GM12891 (cell line): ENCODE measurements at regions not wholly inside any gene's neighbourhood (a gene's known extent, or its start where the extent isn't known, plus 50 kb on each side); places are given as distances from the start of the nearest gene placed in this dataset.

Experiments
- POLR2A ChIP-seq: IDR thresholded peaks from 2 replicates; pipeline ENCODE4 v1.6.1; 2011; ENCODE audit warnings: low read depth, low read length, control low read depth
- POLR2AphosphoS5 ChIP-seq: IDR thresholded peaks from 2 replicates; pipeline ENCODE4 v1.6.1; 2011; ENCODE audit warnings: low read depth, low read length, control low read depth
- TAF1 ChIP-seq: IDR thresholded peaks from 2 replicates; pipeline ENCODE4 v1.6.1; 2011; ENCODE audit warnings: low read depth, low read length, control low read depth

GRCh38 chr13:62250501-62251201, 835.0 kb upstream of the PCDH20 start:
- TF ChIP-seq POLR2A (no peak), TAF1 (no peak), POLR2AphosphoS5 (no peak)
